ENCODE measurements at regions not wholly inside any gene's neighbourhood (a gene's known extent, or its start where the extent isn't known, plus 50 kb on each side); places are given as distances from the start of the nearest gene placed in this dataset.

- no peak overlapping the region for H2BK120ac ChIP-seq (replicated peaks; ENCODE audit: low read depth, low read length)
- H3K4me3 ChIP-seq (ENCODE audit: extremely low read depth in 1 of 4, insufficient read depth in 2 of 4, low read depth in 3 of 4, low read length in 4 of 4): no peak overlapping the region
- no peaks in the 10 kb centered on the region for H3K9me3 ChIP-seq (ENCODE audit: insufficient read depth in 2 of 2, low read depth in 1 of 2, low read length in 1 of 2)
- no peak overlapping the region for H3K4me2 ChIP-seq (ENCODE audit: insufficient read depth in 1 of 2, low read depth in 2 of 2, low read length in 2 of 2)
- H3K36me3 ChIP-seq (ENCODE audit: control insufficient read depth in 2 of 4, insufficient read depth in 4 of 4, low read length in 3 of 4): no peaks in the 10 kb centered on the region
- no peaks in the 10 kb centered on the region; the same call in 1 of the 2 replicates for H3K23me2 ChIP-seq (ENCODE audit: low read depth, low read length)
- H4K8ac ChIP-seq (ENCODE audit: extremely low read depth, insufficient read depth, low read length): no peak overlapping the region
- no peak overlapping the region for H2AFZ ChIP-seq (ENCODE audit: low read length)
- no peak overlapping the region for H2BK5ac ChIP-seq (ENCODE audit: low read depth, low read length)
- ChIA-PET CTCF (ENCODE audit: partially characterized antibody) (interaction anchor here (0.6 to 1.9 kb wide), 4 partner anchors 16 to 462 kb away, joined by 3 to 6 read pairs (median 4); no protein-coding TSS in a partner anchor), POLR2A (ENCODE audit: partially characterized antibody) (no interaction called here)
- no peak overlapping the region for H3K56ac ChIP-seq (replicated peaks; ENCODE audit: insufficient read length, low read depth, low read length)
- no peak overlapping the region for H3K9ac ChIP-seq (replicated peaks in 1 of 4; ENCODE audit: extremely low read depth in 1 of 4, low read depth in 3 of 4, low read length in 3 of 4)
- FAIRE-seq: no peak
- no peak overlapping the region for H2BK12ac ChIP-seq (ENCODE audit: low read depth, low read length)
- no peak for DNase-seq (ENCODE audit: low read depth in 1 of 2, low spot score in 2 of 2)
- H3K23ac ChIP-seq (ENCODE audit: insufficient read length): no peak overlapping the region
- H4K20me1 ChIP-seq (replicated peaks in 1 of 2; ENCODE audit: control insufficient read depth in 1 of 2, insufficient read depth in 2 of 2, low read length in 2 of 2): no peaks in the 10 kb centered on the region
- no peaks in the 10 kb centered on the region for H3K27me3 ChIP-seq (replicated peaks in 1 of 4; ENCODE audit: control insufficient read depth in 3 of 4, extremely low read depth in 1 of 4, insufficient read depth in 3 of 4, low read length in 3 of 4)
- no peak overlapping the region for H3K14ac ChIP-seq (ENCODE audit: insufficient read length)
- no peak overlapping the region for H2BK20ac ChIP-seq (ENCODE audit: low read length)
- H3K27ac ChIP-seq (ENCODE audit: low read depth, low read length): no peak overlapping the region
- H3K4ac ChIP-seq (replicated peaks; ENCODE audit: insufficient read length, low read depth, low read length): no peak overlapping the region
- no peak overlapping the region for H4K91ac ChIP-seq (replicated peaks; ENCODE audit: insufficient read length, low read length)
- H2BK15ac ChIP-seq (ENCODE audit: low read length): no peak overlapping the region
- H3K79me2 ChIP-seq (ENCODE audit: control insufficient read depth in 1 of 2, insufficient read depth in 2 of 2, low read length in 2 of 2): no peaks in the 10 kb centered on the region
- H3K4me1 ChIP-seq (replicated peaks in 1 of 4; ENCODE audit: control insufficient read depth in 3 of 4, insufficient read depth in 4 of 4, low read length in 3 of 4): peaks cover 2 to 14% (median 10%) of the 10 kb centered on the region in 4 experiments; a peak in 6 of 7 replicates
- 88% methylated on average over 2 of the region's 2 CpGs; no CpG with 5 or more reads in 1 of the 2 experiments for WGBS, 2 experiments (ENCODE audit: extremely low coverage in 1 of 2, insufficient coverage in 1 of 2, insufficient read length in 1 of 2, insufficient replicate concordance in 2 of 2, low coverage in 1 of 2, low lambda C conversion rate in 2 of 2, missing lambda C conversion rate in 1 of 2)
- no peaks in the 10 kb centered on the region for H3K79me1 ChIP-seq (ENCODE audit: low read depth, low read length)
- no peak overlapping the region for H3K18ac ChIP-seq (ENCODE audit: extremely low read depth, low read length)
- no peak overlapping the region for H2AK5ac ChIP-seq (ENCODE audit: low read depth, low read length)
- H4K5ac ChIP-seq (ENCODE audit: insufficient read length, low read depth, low read length): no peak overlapping the region
- TF ChIP-seq SUZ12 (IDR thresholded peaks at IDR 0.05; ENCODE audit: low read length): no peak
- no peak for TF ChIP-seq CBX8 (IDR thresholded peaks at IDR 0.05; ENCODE audit: borderline replicate concordance, low read depth, low read length)
- no peak for TF ChIP-seq MAX (IDR thresholded peaks at IDR 0.05)
- no peak for TF ChIP-seq NANOG (IDR thresholded peaks at IDR 0.05; ENCODE audit: insufficient read depth, low read depth, low read length, poor library complexity, severe bottlenecking)
- TF ChIP-seq TAF1 (IDR thresholded peaks at IDR 0.05; ENCODE audit: low read depth, low read length): no peak
- no peak for TF ChIP-seq PHF8 (conservative IDR thresholded peaks at IDR 0.05; ENCODE audit: low read depth, low read length)
- TF ChIP-seq ASH2L (IDR thresholded peaks at IDR 0.05; ENCODE audit: low read length): no peak
- no peak for TF ChIP-seq POLR2A (IDR thresholded peaks at IDR 0.05; ENCODE audit: control extremely low read depth in 1 of 2, low read depth in 2 of 2, low read length in 2 of 2)
Measured at GRCh38 chr12:76669981-76670380, 93.9 kb upstream of the ZDHHC17 start.

All from H1 (cell line).